ENCODE measurements at regions not wholly inside any gene's neighbourhood (a gene's known extent, or its start where the extent isn't known, plus 50 kb on each side); places are given as distances from the start of the nearest gene placed in this dataset.
A peak's percentile ranks its signal among the peaks of the same experiment; 100 is the strongest.
"Not testable (repeated sequence)": the region's sequence is repeated elsewhere in the genome, so short reads cannot be mapped to it uniquely, and the experiment has no call there.

- no peak for DNase-seq (ENCODE audit: low spot score)
These were observed 133.8 kb upstream of the TACR3 start for GRCh38 chr4:103853627-103854026.

GRCh38 chr4:103853146-103853545 is 133.4 kb upstream of the TACR3 start:
- no peak for DNase-seq (ENCODE audit: low spot score)

- DNase-seq (ENCODE audit: low spot score), result no peak
These were observed 125.3 kb upstream of the TACR3 start for GRCh38 chr4:103845075-103845474.

- DNase-seq (ENCODE audit: low spot score), result no peak
These were observed 123.0 kb upstream of the TACR3 start for GRCh38 chr4:103842637-103843239.

- no peak for DNase-seq (ENCODE audit: low spot score)
These were observed 122.3 kb upstream of the TACR3 start for GRCh38 chr4:103842076-103842475.

GRCh38 chr4:103810308-103810707 is 90.5 kb upstream of the TACR3 start:
- not testable (repeated sequence) for DNase-seq (ENCODE audit: low spot score)

GRCh38 chr4:103802766-103803165 is 83.0 kb upstream of the TACR3 start:
- no peak for DNase-seq (ENCODE audit: low spot score)

GRCh38 chr4:103787057-103787456 is 67.3 kb upstream of the TACR3 start:
- DNase-seq (ENCODE audit: low spot score), result no peak

- DNase-seq (ENCODE audit: low spot score), result no peak
These were observed 66.8 kb upstream of the TACR3 start for GRCh38 chr4:103786593-103786992.

- peak; percentile 10 for DNase-seq (ENCODE audit: low spot score)
These were observed 66.2 kb upstream of the TACR3 start for GRCh38 chr4:103786014-103786413.

GRCh38 chr4:103778221-103778620 is 58.4 kb upstream of the TACR3 start:
- no peak for DNase-seq (ENCODE audit: low spot score)

GRCh38 chr4:103774326-103774825 is 54.6 kb upstream of the TACR3 start:
- DNase-seq (ENCODE audit: low spot score), result no peak

- DNase-seq (ENCODE audit: low spot score), result no peak
These were observed 54.0 kb upstream of the TACR3 start for GRCh38 chr4:103773691-103774231.
